GM19239 (cell line): ENCODE measurements at regions not wholly inside any gene's neighbourhood (a gene's known extent, or its start where the extent isn't known, plus 50 kb on each side); places are given as distances from the start of the nearest gene placed in this dataset.

Experiments used
- DNase-seq: peaks from one replicate; pipeline ENCODE4 v3.0.0; 2011; ENCODE audit warnings: low spot score; ENCODE audit not compliant: insufficient read length
- FAIRE-seq: peaks from 2 replicates; lab custom pipeline; 2011; peaks lifted over from hg19 to GRCh38; lab: Jason Lieb, UNC

DNA sequence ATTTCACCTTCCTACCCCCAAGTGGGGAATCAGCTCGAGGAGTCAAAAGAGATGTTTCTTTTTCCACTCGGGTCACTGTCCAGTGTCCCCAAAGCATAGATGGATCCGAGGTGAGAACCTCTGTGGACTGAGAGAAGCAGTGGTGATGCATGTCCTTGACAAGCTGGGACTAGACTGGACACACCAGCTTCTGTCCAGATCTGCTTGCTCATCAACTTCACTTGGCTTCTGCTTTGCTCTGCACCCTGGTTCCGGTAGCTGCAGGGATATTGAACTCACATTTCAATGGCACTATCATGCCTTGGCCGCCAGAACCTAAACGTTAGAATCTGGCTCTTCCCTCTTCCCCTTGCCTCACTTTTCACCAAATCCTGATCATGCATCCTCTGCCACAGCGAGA, 50.3 kb upstream of the CXCL12 start:
- DNase-seq (no peak), FAIRE-seq (no peak)

DNA sequence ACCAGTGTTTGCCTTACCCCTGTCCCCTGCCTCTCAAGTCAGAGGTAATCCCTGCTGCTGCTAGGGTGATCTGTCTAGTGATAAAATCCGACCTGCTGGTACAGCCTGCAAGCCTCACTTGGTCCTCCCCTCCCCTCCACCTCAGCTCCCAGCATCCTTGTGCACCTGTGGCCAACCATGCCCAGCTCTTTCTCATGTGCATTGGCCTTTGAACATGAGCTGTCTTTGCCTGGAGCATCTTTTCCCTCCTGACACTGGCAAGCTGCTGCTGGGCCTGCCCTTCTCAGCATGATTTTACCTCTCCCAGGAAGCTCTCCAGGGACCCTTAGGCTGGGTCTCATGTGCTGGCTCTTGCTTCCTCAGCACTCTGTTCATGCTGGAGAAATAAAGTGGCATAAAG, 51.3 kb upstream of the CXCL12 start:
- DNase-seq (no peak), FAIRE-seq (no peak)

DNA sequence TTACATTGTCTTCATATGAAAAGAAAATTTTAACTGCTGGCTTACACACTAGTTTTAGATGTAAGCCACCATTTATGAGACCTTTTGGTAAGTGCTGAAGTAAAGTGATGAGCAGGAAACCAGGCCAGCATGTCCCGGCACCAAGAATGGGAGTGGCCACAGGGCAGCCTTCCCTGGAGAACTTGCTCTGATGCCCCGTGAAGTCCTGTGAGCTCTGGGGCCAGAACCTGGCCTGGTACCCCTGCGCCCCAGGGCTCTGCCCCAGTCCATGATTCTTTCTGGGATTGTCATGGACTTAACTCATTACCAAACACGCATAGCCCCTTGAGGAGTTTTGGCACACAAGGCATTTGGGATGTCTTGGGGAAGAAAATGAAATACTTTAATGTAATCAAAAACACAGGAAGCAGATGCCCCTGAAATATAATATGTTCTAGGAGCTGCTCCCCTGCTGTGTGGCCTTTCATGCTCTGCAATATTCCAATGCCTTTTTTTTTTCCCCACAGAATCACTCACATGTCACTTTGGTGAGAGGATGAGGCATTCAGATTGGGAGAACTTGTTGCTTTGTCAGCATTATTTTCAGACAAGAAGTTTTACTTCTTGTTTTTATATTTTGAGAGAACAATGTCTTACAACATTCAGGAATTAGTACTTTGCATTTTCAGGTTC, 53.1 kb upstream of the CXCL12 start:
- no peak for FAIRE-seq

DNA sequence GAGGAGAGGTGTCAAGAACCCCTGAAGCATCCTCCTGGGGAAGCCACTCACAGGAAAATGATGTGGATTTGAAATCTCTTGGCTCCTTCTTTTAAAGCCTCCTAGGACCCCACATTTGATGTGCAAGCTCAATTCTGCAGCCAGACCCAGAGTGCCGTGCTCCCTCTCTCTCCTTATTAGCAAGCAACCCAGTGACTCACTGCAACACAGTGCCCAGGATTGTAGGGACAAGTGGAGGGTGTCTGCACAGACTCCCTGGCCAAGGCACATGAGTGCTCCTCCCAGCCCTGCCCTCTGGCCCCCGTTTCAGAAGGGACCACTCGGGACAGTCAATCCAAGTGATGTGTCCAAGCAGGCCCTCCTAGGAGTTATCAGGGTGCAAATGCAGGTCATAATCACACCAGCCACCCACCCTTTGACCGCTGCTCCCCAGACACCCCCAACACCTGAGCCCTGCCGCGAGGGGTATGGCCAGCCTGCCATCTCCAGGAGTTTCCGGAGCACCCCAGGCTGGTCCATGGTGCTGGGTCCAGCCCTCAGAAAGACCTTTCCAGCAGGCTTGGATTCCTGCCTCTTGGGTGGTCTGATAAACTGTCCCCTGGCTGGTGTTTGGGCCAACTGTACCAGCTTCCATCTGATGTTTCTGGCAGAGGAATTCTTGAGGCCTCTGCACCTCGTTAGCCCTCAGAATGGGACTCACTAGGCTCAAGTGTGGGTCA, 54.5 kb upstream of the CXCL12 start:
- FAIRE-seq (no peak), DNase-seq (no peak)

More for the DNA sequence above, 53.1 kb upstream of the CXCL12 start:
- DNase-seq: no peak

DNA sequence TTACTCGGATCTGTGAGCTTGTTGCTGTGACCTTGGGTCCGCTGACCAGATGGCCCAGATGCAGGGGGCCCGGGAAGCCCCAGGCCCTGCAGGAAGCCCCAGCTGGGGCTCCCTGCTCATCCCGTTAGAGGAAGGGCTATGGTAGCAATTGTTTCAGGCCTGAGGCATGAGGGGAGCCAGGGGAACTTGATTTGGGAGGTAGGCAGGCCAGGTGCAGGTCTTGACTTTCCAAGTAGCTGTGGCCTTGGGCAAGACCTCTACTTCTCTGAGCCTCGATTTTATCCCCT, 55.0 kb upstream of the CXCL12 start:
- no peak for FAIRE-seq
- DNase-seq: no peak

DNA sequence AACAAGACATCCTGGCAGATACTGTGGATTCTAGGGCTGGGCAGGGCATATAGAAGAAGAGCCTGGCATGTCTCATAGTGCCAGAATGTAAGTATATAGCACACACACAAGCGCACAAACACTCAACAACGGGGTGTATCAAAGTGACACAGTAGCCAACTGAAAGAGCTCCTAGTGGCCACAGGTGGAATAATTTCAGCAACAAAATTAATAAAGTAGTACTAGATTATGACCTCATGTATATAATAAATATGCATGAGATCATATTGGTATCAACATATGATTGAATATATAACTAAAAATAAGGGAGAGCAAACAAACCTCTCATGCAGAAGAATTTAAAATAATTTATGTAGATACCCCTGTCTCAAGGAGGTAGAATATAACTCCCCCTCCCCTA, 72.4 kb upstream of the CXCL12 start:
- no peak for FAIRE-seq
- no peak for DNase-seq

DNA sequence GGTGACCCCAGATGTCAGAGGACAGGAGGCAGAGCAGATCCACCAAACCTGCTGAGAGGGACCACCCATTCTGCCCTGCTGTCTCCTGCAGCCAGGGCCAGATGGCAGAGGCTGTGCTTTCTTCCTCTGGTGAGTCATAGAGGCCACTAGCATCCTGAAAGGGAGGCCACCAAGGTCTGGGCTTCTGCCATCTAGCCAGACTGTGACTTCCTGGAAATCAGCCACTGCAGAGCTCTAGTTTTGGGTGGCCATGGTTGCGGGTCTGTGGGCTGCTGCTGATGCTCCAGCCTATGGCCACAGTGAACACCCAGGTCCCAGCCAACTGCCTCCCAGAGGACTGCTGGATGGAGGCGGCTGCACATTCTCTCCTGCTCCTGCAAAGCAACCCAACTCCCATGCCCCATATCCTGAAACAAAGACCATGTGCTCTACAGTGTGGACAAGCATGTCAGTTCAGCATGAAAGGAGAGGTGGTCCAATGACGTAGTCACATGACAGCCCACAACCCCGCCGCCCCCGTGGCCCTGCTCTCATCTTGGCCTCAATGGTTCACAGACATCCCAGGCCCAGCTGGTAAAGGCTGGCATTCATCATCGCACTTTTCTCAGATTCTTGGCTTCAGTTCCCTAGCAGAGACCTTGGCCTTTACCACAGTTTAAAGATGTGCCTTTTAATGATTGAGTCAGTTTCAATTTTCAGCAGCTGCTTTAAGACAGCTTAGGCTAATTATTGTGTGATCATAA, 73.9 kb upstream of the CXCL12 start:
- no peak for FAIRE-seq

DNA sequence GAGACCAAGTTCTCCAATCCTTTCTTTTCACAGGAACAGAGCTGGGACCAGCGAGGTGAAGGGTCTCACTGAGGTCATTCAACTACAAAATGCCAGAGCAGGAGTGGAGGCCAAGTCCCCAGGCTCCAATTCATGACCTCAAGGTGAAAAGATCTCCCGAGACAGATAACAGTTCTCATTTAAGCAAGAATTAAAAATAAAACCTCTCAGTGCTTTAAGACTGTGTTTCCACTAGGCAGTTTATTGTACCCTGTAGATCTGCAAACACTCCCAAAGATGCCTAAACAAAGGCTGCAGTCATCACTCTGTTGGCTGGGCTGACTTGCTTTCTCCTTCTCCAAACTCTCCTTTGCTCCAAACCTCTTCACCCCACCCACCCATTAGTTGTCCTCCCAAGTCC, 74.8 kb upstream of the CXCL12 start:
- no peak for FAIRE-seq
- no peak for DNase-seq

More for the DNA sequence above, 73.9 kb upstream of the CXCL12 start:
- no peak for DNase-seq

DNA sequence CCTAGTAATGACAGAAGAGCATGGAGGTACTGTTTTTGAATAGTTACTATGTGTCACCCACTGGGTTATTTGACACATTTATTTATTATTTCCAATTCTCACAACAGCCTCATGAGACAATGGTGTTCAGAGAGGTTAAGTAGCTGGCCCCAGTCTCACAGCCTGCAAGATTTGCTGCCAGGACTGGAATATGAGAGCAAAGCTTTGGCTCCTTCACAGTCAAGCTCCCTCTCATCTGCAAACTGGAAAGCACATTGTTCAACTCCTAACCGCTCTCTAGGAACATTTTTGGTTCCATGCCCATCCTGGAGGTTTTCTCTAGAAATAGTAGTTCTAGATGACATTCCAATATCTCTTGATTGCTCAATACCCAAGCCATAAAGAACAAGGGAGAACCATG, 75.5 kb upstream of the CXCL12 start:
- DNase-seq (no peak), FAIRE-seq (no peak)

DNA sequence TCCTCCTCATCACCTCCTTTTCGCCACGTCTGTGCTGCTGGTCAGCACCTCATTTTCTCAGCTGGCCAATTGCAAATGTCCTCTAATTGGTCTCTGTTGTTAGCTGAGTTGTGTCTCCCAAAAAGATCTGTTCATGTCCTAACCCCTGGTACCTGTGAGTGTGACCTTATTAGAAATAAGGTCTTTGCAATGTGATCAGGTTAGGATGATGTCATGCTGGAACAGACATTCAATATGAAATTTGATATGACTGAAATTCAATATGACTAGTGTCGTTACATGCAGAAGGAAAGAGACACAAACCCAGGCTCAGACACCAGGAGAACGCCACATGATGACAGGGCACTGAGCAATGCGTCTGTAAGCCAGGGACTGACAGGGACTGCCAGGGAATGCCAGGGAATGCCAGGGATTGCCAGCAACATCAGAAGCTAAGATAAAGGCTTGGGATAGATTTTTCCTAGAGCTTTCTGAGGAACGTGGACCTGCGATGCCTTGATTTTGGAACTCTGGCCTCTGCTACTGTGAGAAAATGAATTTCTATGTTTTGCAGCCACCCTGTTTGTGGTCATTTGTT, 77.5 kb upstream of the CXCL12 start:
- no peak for FAIRE-seq
- DNase-seq: no peak

DNA sequence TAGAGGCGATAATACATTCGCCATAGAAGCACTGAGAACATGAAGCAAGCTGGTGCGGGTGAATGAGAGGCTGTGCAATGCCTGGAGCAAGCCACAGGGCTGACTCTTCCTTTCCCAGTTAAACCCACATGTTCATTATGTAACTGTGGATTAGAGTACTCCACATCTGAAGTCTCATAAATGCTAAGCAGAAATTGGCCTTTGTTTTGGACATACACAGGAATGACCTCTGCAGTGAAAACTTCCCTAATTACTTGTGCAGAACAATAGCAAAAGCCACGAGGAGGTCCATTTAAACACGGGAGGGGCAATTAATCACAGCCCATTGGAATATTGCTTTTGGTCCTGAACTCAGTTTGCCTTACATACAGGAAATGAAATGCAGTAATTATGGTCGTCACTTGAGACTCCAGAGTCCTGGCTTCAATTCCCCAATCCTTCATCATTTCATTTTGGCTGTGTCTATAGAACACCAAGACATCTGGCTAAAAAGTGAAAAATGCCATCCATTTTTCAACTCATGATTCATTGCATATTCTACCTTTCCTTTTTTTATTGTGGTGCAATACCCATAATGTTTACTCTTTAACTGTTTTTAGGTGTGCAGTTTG, 78.7 kb upstream of the CXCL12 start:
- FAIRE-seq (no peak), DNase-seq (no peak)

DNA sequence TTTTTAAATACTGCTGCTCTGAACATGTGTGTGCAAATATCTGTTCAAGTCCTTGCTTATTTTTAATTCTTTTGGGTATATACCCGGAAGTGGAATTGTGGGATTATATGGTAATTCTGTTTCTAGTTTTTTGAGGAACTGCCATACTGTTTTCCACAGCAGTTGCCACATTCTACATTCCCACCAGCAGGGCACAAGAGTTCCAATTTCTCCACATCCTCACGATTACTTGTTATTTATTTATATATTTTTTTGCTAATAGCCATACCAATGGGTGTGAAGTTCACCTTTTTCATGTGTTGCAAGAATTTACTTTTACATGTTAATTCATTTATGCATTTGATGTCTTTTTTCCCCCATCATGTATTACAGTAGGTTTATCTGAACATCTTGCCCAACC, 79.6 kb upstream of the CXCL12 start:
- FAIRE-seq: no peak

DNA sequence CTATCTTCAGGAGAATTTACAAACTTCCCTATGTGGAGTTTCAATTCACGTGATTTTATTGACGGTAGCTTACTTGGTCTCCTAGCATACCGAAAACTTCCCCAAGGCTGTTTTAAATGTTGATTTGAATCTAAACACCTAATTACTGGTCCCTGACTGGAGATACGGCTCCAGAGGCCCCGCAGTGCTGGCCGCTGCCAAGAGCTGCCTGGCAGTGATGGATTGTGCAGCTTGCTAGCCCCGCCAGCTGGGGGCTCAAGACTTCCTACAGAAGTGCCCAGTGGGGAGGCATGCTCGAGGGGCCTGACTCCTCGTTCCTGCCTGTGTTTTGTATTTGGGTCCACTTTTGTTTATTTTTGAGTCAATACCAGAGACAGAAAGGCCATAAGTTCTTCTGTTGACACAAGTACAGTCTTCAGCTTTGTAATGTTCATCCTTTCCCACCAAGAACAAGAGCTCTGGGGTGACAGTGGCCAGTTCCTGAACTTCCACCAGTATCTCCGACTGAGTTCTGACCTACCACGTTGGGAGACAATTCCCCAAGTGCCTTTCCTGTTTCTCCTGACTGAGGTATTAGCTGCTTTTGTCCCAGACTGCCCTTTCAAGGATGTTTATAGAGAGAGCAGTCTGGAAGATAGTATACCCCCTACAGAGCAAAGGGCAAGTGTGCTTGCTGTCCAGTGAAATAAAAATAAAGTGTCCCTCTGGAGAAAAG, 80.7 kb upstream of the CXCL12 start:
- no peak for DNase-seq
- no peak for FAIRE-seq

More for the DNA sequence above, 79.6 kb upstream of the CXCL12 start:
- no peak for DNase-seq

DNA sequence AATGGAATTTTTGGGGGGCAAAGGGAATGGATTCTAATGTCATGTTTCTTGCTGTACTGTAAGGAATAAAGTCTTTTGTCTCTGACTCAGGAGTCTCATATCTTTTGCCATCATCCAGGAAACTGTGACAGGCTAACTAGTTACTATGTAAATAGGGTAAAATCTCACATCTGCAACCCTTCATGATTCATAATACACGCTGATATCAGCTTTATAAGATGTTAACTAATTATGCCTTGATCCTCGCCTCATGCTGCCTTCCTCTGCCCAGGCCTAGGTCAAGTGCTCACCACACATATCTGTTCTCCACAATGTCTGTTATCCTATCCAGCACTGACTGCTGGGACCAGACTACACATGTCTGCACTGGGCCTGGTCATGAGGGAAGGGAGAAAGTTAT, 81.3 kb upstream of the CXCL12 start:
- DNase-seq (no peak), FAIRE-seq (no peak)

DNA sequence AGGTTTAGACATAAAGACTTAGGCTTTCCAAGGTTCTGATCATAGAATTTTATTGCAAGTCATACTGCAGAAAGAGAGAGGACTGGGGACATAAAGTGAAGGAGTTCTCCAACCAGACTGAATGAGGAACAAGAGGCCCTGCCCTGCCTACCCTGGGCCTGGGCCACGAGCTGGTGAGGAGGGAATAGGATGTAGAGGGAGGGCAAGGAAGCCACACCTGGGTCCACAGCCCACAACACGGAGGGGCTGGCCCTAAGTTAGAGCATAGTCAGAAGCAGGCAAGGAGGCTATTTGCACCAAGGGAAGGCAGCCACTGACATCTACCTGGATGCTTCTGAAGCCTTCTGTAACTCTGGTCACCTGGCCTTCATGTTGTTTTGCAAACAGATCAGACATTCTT, 82.2 kb upstream of the CXCL12 start:
- FAIRE-seq (no peak), DNase-seq (no peak)

DNA sequence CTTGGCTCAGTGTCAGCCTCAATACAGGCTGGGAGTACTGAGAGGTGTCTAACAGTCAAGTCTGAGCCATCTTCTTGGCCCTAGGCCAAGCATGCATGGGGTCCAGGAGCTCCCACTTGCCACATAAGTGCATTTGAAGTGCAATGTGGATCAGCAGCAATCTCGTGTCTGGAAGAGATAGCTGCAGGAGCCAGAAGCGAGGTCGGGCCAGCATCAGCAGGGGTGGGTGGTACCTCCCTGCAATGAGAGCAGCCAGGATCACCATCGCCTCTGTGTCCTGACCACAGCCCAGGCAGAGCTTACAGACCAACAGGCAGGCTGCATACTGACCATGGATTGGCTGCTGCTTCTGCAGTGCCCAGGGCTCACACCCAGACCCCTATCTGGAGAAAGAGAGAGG, 83.0 kb upstream of the CXCL12 start:
- FAIRE-seq: no peak
- DNase-seq: no peak

DNA sequence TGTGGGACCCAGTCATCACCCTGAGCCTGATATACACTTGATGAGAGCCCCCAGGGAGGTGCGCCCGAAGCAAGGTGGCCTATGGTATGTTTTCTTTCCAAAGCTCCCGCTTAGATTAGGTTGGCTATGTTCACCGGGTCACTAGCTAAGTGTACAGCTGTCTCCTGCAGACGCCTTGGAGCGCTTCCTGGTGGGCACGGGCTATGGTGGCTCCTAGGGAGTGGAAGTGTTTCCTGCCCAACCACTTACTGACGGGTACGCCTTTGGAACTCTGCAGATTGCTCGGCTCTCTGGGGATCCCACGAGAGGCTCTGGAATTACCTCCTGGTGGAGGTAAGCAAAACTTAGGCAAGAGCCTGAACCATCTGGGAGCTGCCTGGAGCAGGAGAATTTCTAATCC, 83.6 kb upstream of the CXCL12 start:
- no peak for FAIRE-seq
- no peak for DNase-seq

DNA sequence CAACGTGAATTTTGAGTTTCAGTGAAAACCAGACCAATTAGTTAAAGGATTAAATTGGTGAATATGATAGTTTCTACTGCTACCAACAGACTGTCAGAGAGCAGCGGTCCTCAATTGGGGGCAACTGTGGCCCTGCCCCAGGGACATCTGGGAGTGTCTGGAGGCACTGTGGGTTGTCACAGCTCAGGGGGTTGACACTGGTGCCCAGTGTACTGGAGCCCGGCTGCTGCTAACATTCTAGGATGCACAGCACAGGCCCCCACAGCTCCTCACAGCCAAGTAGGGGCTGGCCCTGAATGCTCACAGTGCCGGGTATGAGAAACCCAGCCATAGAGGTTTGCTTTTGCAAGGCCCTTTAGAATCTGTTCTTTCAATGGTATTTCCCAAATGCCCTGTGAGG, 84.1 kb upstream of the CXCL12 start:
- no peak for DNase-seq
- no peak for FAIRE-seq

DNA sequence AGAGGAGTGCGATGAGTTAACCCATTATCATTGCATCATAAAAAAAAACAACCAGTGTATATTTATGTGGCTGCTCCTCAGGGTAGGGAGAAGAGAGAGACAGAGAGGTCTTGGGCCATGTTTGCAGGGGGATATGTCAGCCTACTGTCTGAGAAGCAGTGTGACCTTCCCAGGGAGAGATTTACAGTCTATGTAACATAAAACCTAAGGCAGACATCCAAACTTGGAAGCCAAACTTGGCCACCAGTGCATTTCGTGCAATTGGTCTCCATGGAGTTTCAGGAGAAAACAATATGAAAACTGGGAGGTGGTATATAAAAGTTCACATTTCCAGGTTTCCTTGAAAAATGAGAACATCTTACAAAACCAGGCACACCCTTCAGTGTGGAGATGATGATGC, 85.9 kb upstream of the CXCL12 start:
- DNase-seq (no peak), FAIRE-seq (no peak)

DNA sequence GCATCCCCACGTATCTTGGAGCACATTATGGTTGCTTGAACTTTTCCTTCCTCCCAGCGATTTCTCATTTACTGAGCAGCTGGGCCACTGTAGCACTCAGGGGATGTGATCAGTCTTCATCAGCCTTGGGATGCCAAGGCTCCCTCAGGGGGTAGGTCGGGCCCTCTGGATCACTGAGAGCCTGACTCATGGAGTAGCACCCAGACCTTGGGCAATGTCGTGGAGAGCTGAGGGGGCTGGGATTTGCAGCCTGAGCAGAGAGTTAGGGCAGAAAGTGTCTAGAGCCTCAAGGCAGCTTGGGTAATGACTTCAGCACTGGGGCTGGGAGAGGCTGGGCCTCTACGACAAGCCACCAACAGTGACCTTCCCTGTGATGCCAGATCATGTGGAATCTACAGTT, 86.5 kb upstream of the CXCL12 start:
- FAIRE-seq: no peak
- DNase-seq: no peak
